HG03442 (cell line): ENCODE measurements at regions not wholly inside any gene's neighbourhood (a gene's known extent, or its start where the extent isn't known, plus 50 kb on each side); places are given as distances from the start of the nearest gene placed in this dataset.
"Not testable (repeated sequence)": the region's sequence is repeated elsewhere in the genome, so short reads cannot be mapped to it uniquely, and the experiment has no call there.

Source experiments
- ATAC-seq: cut with Tn5 transposase; IDR thresholded peaks from one replicate; pipeline ENCODE4 v1.9.1; 2021; ENCODE audit warnings: mild to moderate bottlenecking, moderate library complexity; ENCODE audit not compliant: unreplicated experiment

GRCh38 chr4:66000510-66001117, 330.3 kb upstream of the EPHA5 start:
- ATAC-seq, result no peak

GRCh38 chr4:65999518-65999871, 329.2 kb upstream of the EPHA5 start:
- no peak for ATAC-seq

DNA sequence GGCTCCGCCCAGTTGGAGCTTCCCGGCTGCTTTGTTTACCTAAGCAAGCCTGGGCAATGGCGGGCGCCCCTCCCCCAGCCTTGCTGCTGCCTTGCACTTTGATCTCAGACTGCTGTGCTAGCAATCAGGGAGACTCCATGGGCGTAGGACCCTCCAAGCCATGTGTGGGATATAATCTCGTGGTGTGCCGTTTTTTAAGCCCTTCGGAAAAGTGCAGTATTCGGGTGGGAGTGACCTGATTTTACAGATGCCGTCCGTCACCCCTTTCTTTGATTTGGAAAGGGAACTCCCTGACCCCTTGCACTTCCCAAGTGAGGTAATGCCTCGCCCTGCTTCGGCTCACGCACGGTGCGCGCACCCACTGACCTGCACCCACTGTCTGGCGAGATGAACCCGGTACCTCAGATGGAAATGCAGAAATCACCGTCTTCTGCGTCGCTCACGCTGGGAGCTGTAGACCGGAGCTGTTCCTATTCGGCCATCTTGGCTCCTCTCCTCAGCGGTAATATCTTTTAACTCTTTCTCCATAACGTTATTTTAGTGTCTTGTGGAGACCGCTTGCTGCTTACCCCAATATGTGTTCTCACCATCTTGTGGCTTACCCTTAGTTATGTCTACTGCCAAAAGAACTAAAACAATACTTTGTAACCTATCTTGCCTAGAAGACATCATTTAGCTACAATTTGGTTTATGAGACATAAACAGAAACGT, 328.7 kb upstream of the EPHA5 start:
- not testable (repeated sequence) for ATAC-seq

DNA sequence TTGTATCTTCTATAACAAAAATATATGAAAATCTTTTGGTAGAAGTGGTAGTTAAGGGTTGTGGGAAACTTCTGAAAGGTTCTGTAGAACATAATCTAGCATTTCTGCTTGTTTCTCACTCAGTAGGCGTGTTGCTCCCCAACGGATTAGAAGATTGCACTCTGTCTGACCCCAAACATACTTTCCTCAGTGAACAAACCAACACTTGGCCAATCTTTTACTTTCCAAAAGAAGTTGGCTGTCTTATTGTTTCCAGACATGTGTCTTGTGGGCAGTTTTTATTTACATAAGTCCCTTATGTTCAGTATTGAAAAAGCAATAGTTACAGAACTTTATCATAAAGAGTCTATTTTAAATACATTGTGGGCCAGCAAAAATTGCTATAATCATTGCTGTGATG, 312.8 kb upstream of the EPHA5 start:
- ATAC-seq, result no peak

DNA sequence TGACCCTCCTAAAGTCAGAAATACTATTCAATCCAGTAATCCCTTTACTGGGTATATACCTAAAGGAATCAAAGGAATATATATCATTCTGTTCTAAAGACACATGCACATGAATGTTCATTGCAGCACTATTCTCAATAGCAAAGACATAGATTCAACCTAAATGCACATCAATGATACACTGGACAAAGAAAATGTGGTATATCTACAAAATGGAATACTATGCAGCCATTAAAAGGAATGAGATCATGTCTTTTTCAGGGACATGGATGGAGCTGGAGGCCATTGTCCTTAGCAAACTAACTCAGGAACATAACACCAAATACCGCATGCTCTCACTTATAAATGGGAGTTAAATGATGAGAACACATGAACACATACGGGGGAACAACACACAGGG, 306.0 kb upstream of the EPHA5 start:
- no peak for ATAC-seq

- no peak for ATAC-seq
Measured at GRCh38 chr4:65973186-65973585, 302.9 kb upstream of the EPHA5 start.

DNA sequence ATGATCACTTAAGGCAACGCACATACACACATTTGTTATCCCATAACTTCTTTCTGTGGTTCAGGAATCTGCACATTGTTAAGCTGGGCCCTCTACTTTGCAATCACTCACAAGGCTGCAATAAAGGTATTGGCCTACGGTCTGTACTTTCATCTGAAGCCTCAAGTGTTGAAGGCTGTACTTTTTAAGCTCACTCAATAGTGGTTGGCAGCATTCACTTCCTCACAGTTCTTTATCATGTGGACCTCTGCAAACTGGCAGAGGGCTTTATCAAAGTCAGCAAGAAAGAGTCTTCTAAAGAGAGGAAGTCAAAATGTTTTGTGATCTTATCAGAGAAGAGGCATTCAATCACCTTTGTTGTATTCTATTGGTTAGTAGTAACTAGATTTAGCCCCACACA, 301.4 kb upstream of the EPHA5 start:
- no peak for ATAC-seq

DNA sequence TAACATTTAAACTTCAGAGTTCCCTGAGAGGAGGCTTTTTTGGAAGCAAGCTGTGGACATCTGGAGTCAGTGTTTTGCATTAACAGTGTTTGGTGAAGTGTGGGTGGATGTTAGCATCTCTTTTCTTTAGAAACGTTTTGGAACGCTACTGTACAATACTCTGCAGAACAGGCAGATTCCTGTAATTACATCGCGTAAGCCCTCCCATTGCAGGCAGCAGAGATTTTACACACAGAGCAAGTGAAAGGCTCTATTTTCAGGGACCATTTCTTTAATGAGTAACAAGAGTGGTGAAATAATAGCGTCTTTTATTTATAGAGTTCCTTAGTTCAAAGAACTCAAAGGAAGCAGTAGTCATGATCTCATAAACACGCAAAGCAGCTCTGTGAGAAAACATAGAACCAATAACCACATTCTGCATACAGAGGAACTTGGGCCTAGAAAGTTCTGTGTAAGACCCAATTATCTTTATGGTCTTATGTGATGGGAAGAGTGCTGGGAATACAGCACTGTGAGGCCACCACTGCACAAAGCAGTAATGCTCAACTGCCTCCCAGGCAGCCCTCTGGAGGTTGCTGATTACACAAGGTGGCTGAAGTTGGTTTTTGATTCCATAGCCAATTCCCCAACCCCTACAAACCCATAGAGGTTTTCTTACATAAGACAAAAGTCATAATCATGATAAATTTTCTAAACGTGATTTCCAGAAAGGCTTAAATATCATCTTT, 298.7 kb upstream of the EPHA5 start:
- no peak for ATAC-seq

DNA sequence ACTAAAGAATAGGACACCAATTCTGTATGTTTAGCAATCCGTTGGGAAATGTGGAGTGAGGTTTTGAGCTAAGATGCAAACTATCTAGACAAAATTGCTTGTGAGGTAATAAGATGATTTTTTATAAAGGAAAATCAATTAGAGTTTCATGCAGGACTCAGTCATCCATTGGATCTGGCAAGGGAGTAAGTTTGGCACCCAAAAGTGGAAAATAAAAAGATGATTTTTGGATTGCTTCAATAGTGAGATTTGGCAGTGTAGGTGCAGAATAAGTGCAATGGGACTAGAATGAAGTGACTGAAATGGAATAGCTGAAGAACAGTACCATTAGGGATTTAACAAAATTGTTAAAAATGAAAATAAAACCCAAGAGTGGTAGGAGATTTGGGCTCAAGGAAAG, 290.5 kb upstream of the EPHA5 start:
- no peak for ATAC-seq

DNA sequence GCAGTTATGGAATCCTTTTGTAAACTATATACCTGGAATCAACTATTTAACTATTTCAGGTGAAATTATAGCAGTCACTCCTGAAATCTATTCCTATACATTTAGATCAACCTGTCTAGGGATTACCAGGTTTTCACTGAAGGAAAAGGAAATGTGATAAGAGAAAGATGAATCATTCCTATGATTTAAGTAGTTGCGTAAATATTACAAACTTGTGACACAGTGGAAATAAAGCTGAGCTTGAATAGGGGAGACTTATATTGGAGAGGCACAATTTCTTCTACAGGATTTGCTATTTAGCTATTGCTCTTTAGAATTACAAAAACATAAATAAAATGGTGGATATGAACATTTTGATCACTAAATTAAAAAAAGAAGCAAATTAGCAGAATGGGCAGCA, 284.1 kb upstream of the EPHA5 start:
- ATAC-seq, result no peak

GRCh38 chr4:65951177-65951576, 280.9 kb upstream of the EPHA5 start:
- no peak for ATAC-seq

DNA sequence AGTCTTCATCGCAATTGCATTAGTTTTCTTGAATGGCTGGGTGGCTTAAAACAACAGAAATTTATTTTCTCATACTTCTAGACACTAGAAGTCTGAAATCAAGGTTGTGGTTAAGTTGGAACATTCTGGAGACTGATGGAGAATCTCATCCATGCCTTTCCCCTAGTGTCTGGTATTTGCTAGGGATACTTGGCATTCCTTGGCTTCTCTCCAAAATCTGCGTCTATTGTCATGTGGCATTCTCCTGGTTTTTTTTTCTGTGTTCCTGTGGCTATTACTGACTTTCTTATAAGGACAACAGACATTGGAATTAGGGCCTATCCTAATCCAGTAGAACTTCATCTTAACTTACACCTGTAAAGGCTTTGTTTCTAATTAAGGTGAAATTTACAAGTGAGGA, 272.8 kb upstream of the EPHA5 start:
- no peak for ATAC-seq

- no peak for ATAC-seq
Measured at GRCh38 chr4:65924843-65925242, 254.6 kb upstream of the EPHA5 start.

DNA sequence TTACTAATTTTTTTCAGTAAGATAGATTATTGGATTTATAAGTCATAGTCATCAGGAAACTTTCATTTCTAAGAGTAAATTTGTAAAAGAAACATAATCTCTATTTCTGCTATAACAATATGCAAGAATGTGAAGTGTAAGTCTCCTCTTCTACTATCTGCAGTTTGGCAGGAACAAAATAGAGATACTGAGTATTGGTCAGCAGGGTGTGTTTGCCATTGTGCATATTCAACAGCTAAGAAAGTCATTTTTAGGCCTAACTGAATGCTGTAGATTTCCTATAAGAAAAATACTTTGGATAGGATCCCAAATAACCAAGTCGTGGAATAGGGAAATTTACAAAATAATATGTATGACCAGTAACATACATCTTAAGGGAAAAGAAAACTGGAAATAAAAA, 253.3 kb upstream of the EPHA5 start:
- no peak for ATAC-seq

- ATAC-seq, result no peak
Measured at GRCh38 chr4:65921180-65921579, 250.9 kb upstream of the EPHA5 start.

- ATAC-seq, result no peak
Measured at GRCh38 chr4:65918872-65919271, 248.6 kb upstream of the EPHA5 start.

DNA sequence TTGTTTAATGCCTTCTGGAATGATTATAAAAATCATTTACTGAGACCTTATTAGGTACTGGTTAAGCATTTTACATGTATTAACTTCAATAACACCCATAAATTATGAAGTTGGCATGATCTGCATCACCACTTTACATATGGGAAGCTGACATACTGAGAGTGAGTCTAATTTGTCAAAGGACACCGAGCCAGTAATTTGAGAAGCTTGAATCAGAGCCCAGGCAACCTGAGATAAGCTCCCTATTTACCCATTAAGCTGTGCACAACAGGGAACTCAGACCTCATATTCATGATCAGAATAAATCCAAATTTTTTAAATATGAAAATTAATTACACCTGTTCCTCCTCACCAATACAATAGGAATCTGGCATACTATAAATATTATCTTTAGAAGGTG, 247.9 kb upstream of the EPHA5 start:
- ATAC-seq, result no peak

GRCh38 chr4:65917486-65917885, 247.2 kb upstream of the EPHA5 start:
- no peak for ATAC-seq

DNA sequence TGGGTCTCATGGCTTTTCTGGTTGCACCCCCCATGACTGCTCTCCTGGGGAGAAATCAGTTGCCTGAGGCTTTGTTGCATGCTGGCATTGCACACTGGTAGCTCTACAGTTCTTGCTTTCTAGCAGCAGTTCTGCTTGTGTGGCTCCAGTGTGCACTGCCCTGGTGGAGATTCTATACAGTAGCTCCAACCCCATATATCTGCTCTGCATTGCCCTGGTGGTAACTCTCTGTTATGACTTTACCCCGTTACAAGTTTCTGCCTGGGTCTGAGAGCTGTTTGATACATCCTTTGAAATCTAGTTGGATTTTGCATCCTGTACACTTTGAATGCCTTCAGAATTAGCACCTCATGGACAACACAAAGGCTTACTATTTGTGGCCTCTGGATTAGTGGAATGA, 241.4 kb upstream of the EPHA5 start:
- ATAC-seq, result no peak

DNA sequence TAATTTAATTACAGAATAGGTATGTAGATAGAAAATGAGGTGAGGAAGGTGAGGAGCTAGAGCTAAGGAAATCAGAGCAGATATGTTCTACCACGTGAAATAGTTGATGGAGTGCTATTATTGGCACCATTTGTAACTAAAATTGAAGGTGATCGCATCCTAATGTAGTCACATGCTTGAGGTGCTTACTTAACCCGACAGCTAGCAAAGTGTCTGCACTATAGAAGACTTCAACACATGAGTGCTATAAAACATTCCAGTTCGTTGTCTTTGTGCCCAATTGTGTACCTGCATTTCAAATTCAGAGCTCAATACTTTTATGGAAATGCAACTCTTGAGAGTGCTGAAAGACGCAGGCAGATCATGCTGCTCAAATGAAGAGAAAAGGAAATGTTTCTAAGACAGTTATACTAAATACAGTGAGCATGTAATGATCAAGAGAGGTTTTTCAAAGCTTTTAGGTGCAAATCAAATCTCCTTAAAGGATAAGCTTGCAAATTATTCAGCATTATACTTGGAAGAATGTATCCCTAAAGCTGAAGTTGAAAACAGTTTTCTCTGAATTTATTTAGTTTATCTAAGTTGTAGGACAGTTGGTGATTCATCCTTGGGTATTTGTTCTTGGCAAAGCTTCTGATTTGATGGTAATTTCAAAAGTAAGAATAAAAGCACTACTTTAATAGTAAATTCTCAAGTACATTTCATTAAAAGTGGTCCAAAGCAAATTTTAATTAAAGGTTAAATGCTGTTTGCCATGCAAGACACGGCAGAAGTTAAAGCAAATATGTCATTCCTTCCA, 223.9 kb upstream of the EPHA5 start:
- ATAC-seq, result no peak

DNA sequence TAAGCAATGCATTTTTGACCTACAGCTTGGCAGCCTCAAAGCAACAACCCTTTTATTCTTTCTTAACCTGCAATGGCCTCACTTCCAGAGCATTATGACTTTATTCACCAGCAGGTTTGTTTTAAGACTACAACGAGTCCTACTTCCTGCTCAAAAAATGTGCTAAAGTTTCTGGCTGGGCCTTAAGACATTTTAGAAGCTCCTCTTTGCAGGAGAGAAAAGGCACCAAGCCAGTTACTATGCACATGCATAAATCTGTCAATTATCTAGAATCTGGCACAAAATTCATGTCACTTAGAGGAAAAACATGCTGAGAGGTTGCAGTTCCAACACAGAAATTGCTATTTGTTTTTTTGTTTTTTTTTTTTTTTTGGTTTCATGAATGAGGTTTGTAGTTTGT, 223.0 kb upstream of the EPHA5 start:
- ATAC-seq, result no peak

GRCh38 chr4:65880594-65880993, 210.3 kb upstream of the EPHA5 start:
- ATAC-seq, result no peak
